SK-N-SH (cell line): ENCODE measurements at regions not wholly inside any gene's neighbourhood (a gene's known extent, or its start where the extent isn't known, plus 50 kb on each side); places are given as distances from the start of the nearest gene placed in this dataset.

ENCODE experiments used
- CTCF ChIA-PET: fragments of 300-600, 350-600 bp; formaldehyde crosslinking; extraction: SDS; loops from one replicate; lab custom pipeline; 2021; lab: Yijun Ruan, JAX
- POLR2A ChIA-PET: fragments of 350-600 bp; sonication (Branson Sonifier 250); formaldehyde crosslinking; extraction: SDS; loops from one replicate; lab custom pipeline; 2020; ENCODE audit warnings: antibody characterized with exemption, inconsistent platforms; lab: Yijun Ruan, JAX
- DNase-seq: peaks from one replicate; pipeline ENCODE4 v3.0.0; 2012
- H2AFZ ChIP-seq: fragments of 200-600 bp; sonication (generic); 2 replicates; pipeline ENCODE4 v1.8.1; 2016; ENCODE audit warnings: antibody characterized with exemption, mild to moderate bottlenecking, low read depth
- H3F3A ChIP-seq: fragments of 200-600 bp; sonication (generic); replicated peaks from 2 replicates; pipeline ENCODE3; 2016; ENCODE audit warnings: antibody characterized with exemption, mild to moderate bottlenecking; ENCODE audit not compliant: insufficient read depth
- H3K27ac ChIP-seq, 2 experiments: fragments of 200-500 bp in 1 of 2; fragments of 200-600 bp in 1 of 2; sonication (Bioruptor generic) in 1 of 2; sonication (generic), shearing (Covaris generic) in 1 of 2; 2 replicates each; pipeline versions ENCODE4 v1.5.1 to v1.6.1; 2014 to 2016; ENCODE audit warnings: low read depth in 2 of 2, inconsistent platforms in 1 of 2, low read length in 1 of 2, mild to moderate bottlenecking in 1 of 2, mixed read lengths in 1 of 2
- H3K27me3 ChIP-seq: fragments of 200-600 bp; sonication (generic), shearing (Covaris generic); 2 replicates; pipeline ENCODE4 v1.6.1; 2016; ENCODE audit warnings: mixed run types; ENCODE audit not compliant: insufficient read depth
- H3K36me3 ChIP-seq, 2 experiments: fragments of 200-500 bp in 1 of 2; fragments of 200-600 bp in 1 of 2; sonication (Bioruptor generic) in 1 of 2; sonication (generic) in 1 of 2; replicated peaks in 1 of 2; 2 replicates each; pipeline versions ENCODE3 to v1.5.1; 2014 to 2016; ENCODE audit warnings: low read length in 1 of 2, mild to moderate bottlenecking in 1 of 2; ENCODE audit not compliant: insufficient read depth in 2 of 2, control insufficient read depth in 1 of 2
- H3K4me1 ChIP-seq, 2 experiments: fragments of 200-500 bp in 1 of 2; fragments of 200-600 bp in 1 of 2; sonication (Bioruptor generic) in 1 of 2; sonication (generic), shearing (Covaris generic) in 1 of 2; 2 replicates each; pipeline versions ENCODE4 v1.5.1 to v1.6.1; 2014 to 2016; ENCODE audit warnings: low read depth in 1 of 2, low read length in 1 of 2, mixed run types in 1 of 2; ENCODE audit not compliant: insufficient read depth in 2 of 2, control insufficient read depth in 1 of 2
- H3K4me2 ChIP-seq: fragments of 200-600 bp; sonication (generic), shearing (Covaris generic); 2 replicates; pipeline ENCODE4 v1.6.1; 2017; ENCODE audit warnings: mixed run types
- H3K4me3 ChIP-seq, 2 experiments: fragments of 200-500 bp in 1 of 2; fragments of 200-600 bp in 1 of 2; sonication (Bioruptor generic) in 1 of 2; sonication (generic), shearing (Covaris generic) in 1 of 2; 2 replicates each; pipeline versions ENCODE4 v1.5.1 to v1.8.1; 2014 to 2016; ENCODE audit warnings: low read depth in 2 of 2, inconsistent platforms in 1 of 2, low read length in 1 of 2, mild to moderate bottlenecking in 1 of 2, mixed read lengths in 1 of 2, moderate library complexity in 1 of 2
- H3K79me2 ChIP-seq: fragments of 200-600 bp; sonication (generic); 2 replicates; pipeline ENCODE4 v1.8.1; 2017; ENCODE audit warnings: mild to moderate bottlenecking; ENCODE audit not compliant: insufficient read depth
- H3K9ac ChIP-seq: fragments of 200-600 bp; sonication (generic); 2 replicates; pipeline ENCODE4 v1.6.1; 2017; ENCODE audit warnings: mixed run types
- H3K9me2 ChIP-seq: fragments of 200-600 bp; sonication (generic); 2 replicates; pipeline ENCODE4 v1.6.1; 2017; ENCODE audit warnings: mixed run types
- H3K9me3 ChIP-seq: fragments of 200-600 bp; sonication (generic); 2 replicates; pipeline ENCODE4 v1.6.1; 2017; ENCODE audit warnings: mixed run types, mild to moderate bottlenecking, moderate library complexity
- H4K20me1 ChIP-seq: fragments of 200-600 bp; sonication (generic); 2 replicates; pipeline ENCODE4 v1.6.1; 2017; ENCODE audit warnings: mild to moderate bottlenecking, mixed run types; ENCODE audit not compliant: insufficient read depth
- CTCF ChIP-seq: fragments of 200-600 bp; sonication (generic); IDR thresholded peaks from 2 replicates; pipeline ENCODE4 v1.6.1; 2017; ENCODE audit warnings: antibody characterized with exemption, mild to moderate bottlenecking, moderate library complexity
- ELF1 ChIP-seq: IDR thresholded peaks from 2 replicates; pipeline ENCODE4 v1.4.0; 2012
- EP300 ChIP-seq, 2 experiments: IDR thresholded peaks; 2 replicates each; pipeline versions ENCODE4 v1.4.0 to v1.6.1; 2012; ENCODE audit warnings: borderline replicate concordance in 1 of 2, low read depth in 1 of 2, low read length in 1 of 2
- EZH2phosphoT487 ChIP-seq: fragments of 200-600 bp; sonication (generic); IDR thresholded peaks from 2 replicates; pipeline ENCODE4 v1.6.1; 2017; ENCODE audit warnings: low read depth, mixed run types, mild to moderate bottlenecking, antibody characterized with exemption, moderate library complexity, borderline replicate concordance
- FOSL2 ChIP-seq: IDR thresholded peaks from 2 replicates; pipeline ENCODE4 v1.4.0; 2012; ENCODE audit warnings: low read depth, mild to moderate bottlenecking, moderate library complexity, borderline replicate concordance
- FOXJ3 ChIP-seq: sonication (generic); formaldehyde crosslinking; IDR thresholded peaks from 2 replicates; pipeline ENCODE4 v1.5.1; 2020; ENCODE audit warnings: mild to moderate bottlenecking, missing genetic modification reagents
- FOXM1 ChIP-seq: IDR thresholded peaks from 2 replicates; pipeline ENCODE4 v1.4.0; 2012; ENCODE audit warnings: low read depth, mild to moderate bottlenecking
- GATA2 ChIP-seq: sonication (generic); formaldehyde crosslinking; IDR thresholded peaks from 2 replicates; pipeline ENCODE4 v1.5.0; 2020; ENCODE audit warnings: mild to moderate bottlenecking, missing genetic modification reagents
- IRF3 ChIP-seq: fragments of 150-350 bp; IDR thresholded peaks from 2 replicates; pipeline ENCODE4 v1.6.1; 2016; ENCODE audit warnings: mild to moderate bottlenecking, low read depth, low read length
- JUND ChIP-seq: IDR thresholded peaks from 2 replicates; pipeline ENCODE4 v1.4.0; 2012
- MAX ChIP-seq: IDR thresholded peaks from 2 replicates; pipeline ENCODE4 v1.4.0; 2012; ENCODE audit warnings: low read depth
- NFIC ChIP-seq: IDR thresholded peaks from 2 replicates; pipeline ENCODE4 v1.4.0; 2012; ENCODE audit warnings: borderline replicate concordance
- RAD21 ChIP-seq: IDR thresholded peaks from 2 replicates; pipeline ENCODE4 v1.6.1; 2012; ENCODE audit warnings: mild to moderate bottlenecking, low read length
- RCOR1 ChIP-seq: fragments of 150-350 bp; IDR thresholded peaks from 2 replicates; pipeline ENCODE4 v1.6.1; 2017; ENCODE audit warnings: antibody characterized with exemption, low read length
- REST ChIP-seq: IDR thresholded peaks from 2 replicates; pipeline ENCODE4 v1.6.1; 2012; ENCODE audit warnings: mild to moderate bottlenecking, low read depth, low read length, moderate library complexity
- SIN3A ChIP-seq: IDR thresholded peaks from 2 replicates; pipeline ENCODE4 v1.6.1; 2012; ENCODE audit warnings: low read depth, mild to moderate bottlenecking, low read length, moderate library complexity, borderline replicate concordance
- SMC3 ChIP-seq: IDR thresholded peaks from 2 replicates; pipeline ENCODE4 v1.6.1; 2012; ENCODE audit warnings: low read depth, low read length, improper control_type of control experiment
- TAF1 ChIP-seq: IDR thresholded peaks from 2 replicates; pipeline ENCODE4 v1.6.1; 2012; ENCODE audit warnings: low read depth, mild to moderate bottlenecking, low read length, moderate library complexity, borderline replicate concordance
- TCF12 ChIP-seq: IDR thresholded peaks from 2 replicates; pipeline ENCODE4 v1.4.0; 2012
- TEAD4 ChIP-seq: IDR thresholded peaks from 2 replicates; pipeline ENCODE4 v1.4.0; 2012; ENCODE audit warnings: mild to moderate bottlenecking, borderline replicate concordance; ENCODE audit not compliant: insufficient read depth
- USF2 ChIP-seq: fragments of 150-350 bp; IDR thresholded peaks from 2 replicates; pipeline ENCODE4 v1.6.1; 2017; ENCODE audit warnings: antibody characterized with exemption, low read length, low read depth, borderline replicate concordance
- ZBTB33 ChIP-seq: IDR thresholded peaks from 2 replicates; pipeline ENCODE4 v1.4.0; 2012; ENCODE audit warnings: low read depth, borderline replicate concordance
- WGBS: methylation state at CpG from one replicate; pipeline ENCODE4 v1.1.6; 2017; ENCODE audit warnings: low lambda C conversion rate; 5-methylcytosine and 5-hydroxymethylcytosine counted together

GRCh38 chr7:155947051-155947450 is 134.8 kb upstream of the SHH start:
- H3K27me3 ChIP-seq = peaks cover 8% of the 10 kb centered on the region; the same call in 1 of the 2 replicates
- no peaks in the 10 kb centered on the region for H3K9me2 ChIP-seq
- 18% methylated on average over 6 of the region's 6 CpGs for WGBS
- H2AFZ ChIP-seq = no peak overlapping the region
- H3K4me3 ChIP-seq = no peak overlapping the region
- DNase-seq = no peak
- H3F3A ChIP-seq = peaks cover 13% of the 10 kb centered on the region
- no peak overlapping the region for H3K9ac ChIP-seq
- POLR2A ChIA-PET = no interaction called here
- CTCF ChIA-PET = no interaction called here
- TF ChIP-seq FOSL2 (peak; percentile 48; the same call in 1 of the 2 replicates), EZH2phosphoT487 (no peak), USF2 (no peak), CTCF (no peak), TEAD4 (no peak), MAX (peak; percentile 34; the same call in 1 of the 2 replicates), TCF12 (peak; percentile 50; the same call in 1 of the 2 replicates), FOXJ3 (CRISPR knock-in tag) (no peak), GATA2 (CRISPR knock-in tag) (no peak), JUND (no peak), IRF3 (no peak), ELF1 (no peak), NFIC (peak; percentile 33; the same call in 1 of the 2 replicates), TAF1 (no peak), SIN3A (no peak), FOXM1 (no peak), ZBTB33 (no peak), RCOR1 (no peak), SMC3 (no peak), RAD21 (no peak), REST (no peak), EP300 (IDR thresholded peaks at IDR 0.05; ENCODE audit: borderline replicate concordance in 1 of 2, low read depth in 1 of 2, low read length in 1 of 2) (0 out of 4 replicates have a peak, but pooled peaks of 1 of the 2 experiments have one; percentile 12)
- H3K36me3 ChIP-seq = no peaks in the 10 kb centered on the region
- no peak overlapping the region for H3K27ac ChIP-seq
- H3K9me3 ChIP-seq = no peaks in the 10 kb centered on the region
- peaks cover 0 to 15% of the 10 kb centered on the region in 2 experiments; a peak in 3 of 4 replicates for H3K4me1 ChIP-seq
- H3K79me2 ChIP-seq = no peaks in the 10 kb centered on the region
- H3K4me2 ChIP-seq = peak overlapping the region; percentile 7; the same call in 1 of the 2 replicates
- H4K20me1 ChIP-seq = no peaks in the 10 kb centered on the region
